ENCODE measurements at regions not wholly inside any gene's neighbourhood (a gene's known extent, or its start where the extent isn't known, plus 50 kb on each side); places are given as distances from the start of the nearest gene placed in this dataset.

DNA sequence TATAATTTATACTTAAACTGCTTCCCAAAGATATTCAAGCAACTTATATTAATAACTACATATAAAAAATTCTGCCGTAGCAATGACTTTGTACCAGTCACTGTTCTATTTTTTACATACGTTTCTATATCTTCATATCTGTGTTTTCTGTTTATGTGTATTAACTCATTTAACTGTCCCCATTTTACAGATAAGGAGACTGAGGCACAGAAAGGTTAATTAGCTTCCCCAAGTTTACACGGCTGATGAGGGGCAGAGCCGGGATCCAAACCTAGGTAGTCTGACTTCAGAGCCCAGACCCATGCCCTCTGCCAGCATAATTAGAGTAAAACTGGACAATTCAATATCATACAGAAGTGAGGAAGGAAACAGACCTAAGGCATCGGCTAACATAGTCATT lies 259.7 kb upstream of the TUT7 start:
- TF ChIP-seq CTCF (conservative IDR thresholded peaks at IDR 0.05) (no peak), EZH2 (IDR thresholded peaks at IDR 0.05; ENCODE audit: low read depth) (no peak)

Data from PC-9 (cell line).